ENCODE measurements at regions not wholly inside any gene's neighbourhood (a gene's known extent, or its start where the extent isn't known, plus 50 kb on each side); places are given as distances from the start of the nearest gene placed in this dataset.

DNA sequence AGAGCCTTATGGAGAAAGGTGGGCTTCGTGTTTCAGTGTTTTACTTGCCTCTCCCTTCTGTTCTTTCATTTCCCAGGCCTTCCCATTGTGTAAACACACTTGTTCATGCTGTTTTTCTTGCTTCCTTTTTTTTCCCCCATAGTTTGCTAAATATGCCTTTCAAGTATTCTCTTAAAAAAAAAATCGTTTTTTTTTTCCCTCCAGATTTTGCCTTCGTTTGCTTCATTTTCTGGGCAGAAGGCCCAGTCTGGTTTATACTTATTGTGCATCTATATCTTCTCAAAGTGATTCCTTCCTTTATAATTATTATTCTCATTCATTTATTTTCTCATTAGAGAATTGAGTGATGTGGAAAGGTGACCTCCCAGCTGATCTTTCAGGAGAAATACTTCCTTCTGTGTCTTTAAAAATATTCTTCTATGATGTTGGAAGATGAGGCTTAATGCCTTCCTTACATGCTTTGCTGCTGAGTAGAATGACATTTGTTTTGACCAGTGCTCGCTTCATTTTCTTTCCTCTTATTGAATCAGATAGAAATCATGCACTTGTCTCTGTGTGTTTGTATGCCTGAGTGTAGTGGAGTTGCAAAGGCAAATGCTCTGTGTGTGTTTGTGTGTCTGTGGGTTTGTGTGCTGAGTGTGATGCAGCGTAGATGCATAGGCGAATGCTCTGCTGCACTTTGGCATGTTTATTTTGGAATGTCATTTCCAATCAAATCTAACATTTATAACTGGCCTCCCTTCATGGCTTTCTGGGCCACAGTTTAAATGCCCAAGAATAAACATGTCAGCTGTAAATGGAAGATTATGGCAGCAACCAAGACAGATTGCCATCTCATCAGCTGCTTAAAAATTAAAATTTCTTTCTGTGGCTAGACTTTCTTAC, 591.4 kb downstream of the FGF9 start:
- ChIA-PET CTCF (no interaction called here), POLR2A (no interaction called here)

DNA sequence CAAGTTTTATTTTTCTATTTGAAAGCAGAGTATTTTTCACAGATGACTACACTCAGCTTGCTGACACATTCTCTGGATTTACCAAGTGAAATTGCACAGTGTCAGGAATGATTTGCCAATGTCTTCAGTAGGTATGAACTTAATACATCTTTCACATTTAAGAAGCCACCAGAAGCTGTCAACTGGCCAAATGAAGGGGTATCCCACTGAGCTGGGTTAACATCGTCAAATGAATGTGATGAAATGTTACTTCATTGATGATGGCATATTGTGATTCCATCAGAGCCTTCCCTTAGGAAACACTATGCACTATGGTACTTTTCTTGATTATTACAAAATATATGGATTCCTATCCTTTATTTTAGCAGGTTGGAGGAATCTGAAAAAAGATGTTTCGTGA, 592.3 kb downstream of the FGF9 start:
- Histone ChIP-seq H3K4me3 (ENCODE audit: low read depth, low read length) (no peak overlapping the region), H3K36me3 (ENCODE audit: control insufficient read depth, insufficient read depth, low read length) (no peaks in the 10 kb centered on the region), H3K27me3 (ENCODE audit: control insufficient read depth, insufficient read depth, low read length) (no peaks in the 10 kb centered on the region)
- ChIA-PET POLR2A (no interaction called here), CTCF (no interaction called here)
- no peak for DNase-seq (ENCODE audit: low read depth)
- TF ChIP-seq, protein P1, sequence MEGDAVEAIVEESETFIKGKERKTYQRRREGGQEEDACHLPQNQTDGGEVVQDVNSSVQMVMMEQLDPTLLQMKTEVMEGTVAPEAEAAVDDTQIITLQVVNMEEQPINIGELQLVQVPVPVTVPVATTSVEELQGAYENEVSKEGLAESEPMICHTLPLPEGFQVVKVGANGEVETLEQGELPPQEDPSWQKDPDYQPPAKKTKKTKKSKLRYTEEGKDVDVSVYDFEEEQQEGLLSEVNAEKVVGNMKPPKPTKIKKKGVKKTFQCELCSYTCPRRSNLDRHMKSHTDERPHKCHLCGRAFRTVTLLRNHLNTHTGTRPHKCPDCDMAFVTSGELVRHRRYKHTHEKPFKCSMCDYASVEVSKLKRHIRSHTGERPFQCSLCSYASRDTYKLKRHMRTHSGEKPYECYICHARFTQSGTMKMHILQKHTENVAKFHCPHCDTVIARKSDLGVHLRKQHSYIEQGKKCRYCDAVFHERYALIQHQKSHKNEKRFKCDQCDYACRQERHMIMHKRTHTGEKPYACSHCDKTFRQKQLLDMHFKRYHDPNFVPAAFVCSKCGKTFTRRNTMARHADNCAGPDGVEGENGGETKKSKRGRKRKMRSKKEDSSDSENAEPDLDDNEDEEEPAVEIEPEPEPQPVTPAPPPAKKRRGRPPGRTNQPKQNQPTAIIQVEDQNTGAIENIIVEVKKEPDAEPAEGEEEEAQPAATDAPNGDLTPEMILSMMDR (IDR thresholded peaks at IDR 0.05; ENCODE audit: insufficient read depth, low read depth, low read length) = no peak

More for the DNA sequence above, 591.4 kb downstream of the FGF9 start:
- H3K27me3 ChIP-seq (ENCODE audit: control insufficient read depth, insufficient read depth, low read length) = no peaks in the 10 kb centered on the region
- no peak overlapping the region for H3K4me3 ChIP-seq (ENCODE audit: low read depth, low read length)
- TF ChIP-seq, protein P1 (IDR thresholded peaks at IDR 0.05; ENCODE audit: insufficient read depth, low read depth, low read length) = no peak
- no peak for DNase-seq (ENCODE audit: low read depth)
- no peaks in the 10 kb centered on the region for H3K36me3 ChIP-seq (ENCODE audit: control insufficient read depth, insufficient read depth, low read length)

DNA sequence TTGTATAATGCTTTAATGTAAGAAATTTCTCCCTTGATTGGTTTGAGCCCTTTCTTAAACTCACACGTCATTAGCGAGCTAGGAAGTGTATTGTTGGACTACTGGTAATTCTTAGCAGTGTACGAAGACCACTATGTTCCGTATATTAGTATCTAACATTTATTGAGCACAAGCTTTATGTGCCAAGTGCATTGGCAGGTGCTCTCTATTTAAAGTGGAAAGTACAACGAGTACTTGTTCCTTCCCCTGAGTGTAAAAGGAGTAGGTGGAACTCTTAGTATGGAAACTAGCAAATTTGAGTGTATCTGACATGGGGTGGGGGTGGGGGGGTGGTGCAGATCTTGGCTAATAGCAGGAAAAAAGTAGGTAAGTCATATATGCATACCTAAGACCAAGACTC, 594.7 kb downstream of the FGF9 start:
- H3K36me3 ChIP-seq (ENCODE audit: control insufficient read depth, insufficient read depth, low read length) = no peaks in the 10 kb centered on the region
- H3K27me3 ChIP-seq (ENCODE audit: control insufficient read depth, insufficient read depth, low read length) = no peaks in the 10 kb centered on the region
- no peak for DNase-seq (ENCODE audit: low read depth)
- ChIA-PET POLR2A (no interaction called here), CTCF (no interaction called here)
- H3K4me3 ChIP-seq (ENCODE audit: low read depth, low read length) = no peak overlapping the region
- TF ChIP-seq, protein P1 (IDR thresholded peaks at IDR 0.05; ENCODE audit: insufficient read depth, low read depth, low read length) = no peak

DNA sequence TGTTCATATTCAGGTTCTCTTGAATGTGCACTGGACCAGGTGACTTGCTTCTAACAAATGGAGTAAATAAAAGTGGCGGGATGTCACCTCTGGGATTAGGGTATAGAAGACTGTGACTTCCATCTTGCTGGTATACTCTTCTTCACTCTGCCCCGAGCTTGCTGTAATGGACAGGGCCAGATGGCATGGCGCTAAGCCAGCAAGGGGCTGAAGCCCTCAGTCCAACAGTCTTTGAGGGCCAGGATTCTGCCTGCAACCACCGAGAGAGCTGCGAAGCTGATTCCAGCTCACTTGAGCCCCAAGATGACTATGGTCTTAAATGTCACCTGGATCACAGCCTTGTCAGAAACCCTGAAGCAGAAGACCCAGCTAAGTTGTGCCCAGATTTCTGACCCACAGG, 600.0 kb downstream of the FGF9 start:
- H3K4me3 ChIP-seq (ENCODE audit: low read depth, low read length) = no peak overlapping the region
- CTCF ChIA-PET = no interaction called here
- DNase-seq (ENCODE audit: low read depth) = no peak
- POLR2A ChIA-PET = no interaction called here
- no peaks in the 10 kb centered on the region for H3K36me3 ChIP-seq (ENCODE audit: control insufficient read depth, insufficient read depth, low read length)
- no peaks in the 10 kb centered on the region for H3K27me3 ChIP-seq (ENCODE audit: control insufficient read depth, insufficient read depth, low read length)
- TF ChIP-seq, protein P1 (IDR thresholded peaks at IDR 0.05; ENCODE audit: insufficient read depth, low read depth, low read length) = no peak

DNA sequence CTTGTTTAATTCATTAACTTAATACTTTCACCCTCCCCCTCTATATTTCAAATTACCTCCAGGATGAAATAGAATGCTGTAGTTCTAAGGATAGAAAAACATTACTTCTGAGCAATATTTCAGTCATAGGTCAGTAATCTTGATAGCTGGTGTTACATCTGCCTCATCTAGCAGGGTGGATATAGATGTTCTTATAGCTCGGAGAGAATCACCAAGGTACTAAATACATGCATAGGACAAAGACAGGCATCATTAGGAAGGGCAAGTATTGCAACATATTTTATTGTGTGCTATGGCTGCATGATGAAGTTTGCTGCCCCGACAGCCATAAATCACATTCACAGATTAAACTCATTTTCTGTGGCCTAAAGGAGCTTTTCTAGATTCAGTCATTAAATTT, 601.0 kb downstream of the FGF9 start:
- CTCF ChIA-PET = no interaction called here

More for the DNA sequence above, 601.0 kb downstream of the FGF9 start:
- no peaks in the 10 kb centered on the region for H3K27me3 ChIP-seq (ENCODE audit: control insufficient read depth, insufficient read depth, low read length)
- POLR2A ChIA-PET = no interaction called here
- no peak for DNase-seq (ENCODE audit: low read depth)
- no peaks in the 10 kb centered on the region for H3K36me3 ChIP-seq (ENCODE audit: control insufficient read depth, insufficient read depth, low read length)
- no peak overlapping the region for H3K4me3 ChIP-seq (ENCODE audit: low read depth, low read length)
- TF ChIP-seq, protein P1 (IDR thresholded peaks at IDR 0.05; ENCODE audit: insufficient read depth, low read depth, low read length) = no peak

Data from BJ (cell line).